CD14-positive monocyte (primary cell): ENCODE measurements at regions not wholly inside any gene's neighbourhood (a gene's known extent, or its start where the extent isn't known, plus 50 kb on each side); places are given as distances from the start of the nearest gene placed in this dataset.

Experiments used
- DNase-seq, 3 donors: peaks; one replicate each; pipeline ENCODE4 v3.0.0-alpha.2; 2011 to 2022
- H2AFZ ChIP-seq: 2 replicates; pipeline ENCODE4 v1.6.0; 2012; ENCODE audit warnings: mild to moderate bottlenecking, low read depth, low read length, inconsistent platforms; ENCODE audit not compliant: insufficient read depth, poor library complexity, severe bottlenecking
- H3K27ac ChIP-seq, 2 donors: 1 replicate in 1 of 2; 2 replicates in 1 of 2; pipeline ENCODE4 v1.5.1; 2012 to 2013; ENCODE audit warnings: low read length in 2 of 2, control low read depth in 1 of 2, inconsistent platforms in 1 of 2, low read depth in 1 of 2, mild to moderate bottlenecking in 1 of 2
- H3K27me3 ChIP-seq, 2 donors: one replicate each; pipeline versions ENCODE4 v1.6.0 to v1.6.1; 2011 to 2013; ENCODE audit warnings: low read length in 2 of 2; ENCODE audit not compliant: control insufficient read depth in 2 of 2, insufficient read depth in 2 of 2
- H3K36me3 ChIP-seq, 2 donors: replicated peaks in 1 of 2; 1 replicate in 1 of 2; 2 replicates in 1 of 2; pipeline versions ENCODE4 v1.5.1 to v1.6.1; 2012 to 2013; ENCODE audit warnings: low read length in 2 of 2, control low read depth in 1 of 2, inconsistent platforms in 1 of 2, mild to moderate bottlenecking in 1 of 2; ENCODE audit not compliant: insufficient read depth in 2 of 2, control insufficient read depth in 1 of 2
- H3K4me1 ChIP-seq, 2 donors: 1 replicate in 1 of 2; 2 replicates in 1 of 2; pipeline versions ENCODE4 v1.5.1 to v1.6.1; 2012 to 2013; ENCODE audit warnings: low read length in 2 of 2, control low read depth in 1 of 2, inconsistent platforms in 1 of 2, mild to moderate bottlenecking in 1 of 2, moderate library complexity in 1 of 2; ENCODE audit not compliant: insufficient read depth in 2 of 2, control insufficient read depth in 1 of 2
- H3K4me2 ChIP-seq: replicated peaks from 2 replicates; pipeline ENCODE3; 2012; ENCODE audit warnings: low read length, moderate library complexity, mild to moderate bottlenecking; ENCODE audit not compliant: poor library complexity, severe bottlenecking; ENCODE audit errors: extremely low read depth
- H3K4me3 ChIP-seq, 3 experiments: fragments of 200-600 bp in 1 of 3; sonication (generic) in 1 of 3; replicated peaks in 1 of 3; 1 replicate in 2 of 3; 2 replicates in 1 of 3; pipeline ENCODE4 v1.5.1; 2011 to 2013; ENCODE audit warnings: low read length in 3 of 3, mild to moderate bottlenecking in 3 of 3, control low read depth in 2 of 3, low read depth in 2 of 3, inconsistent platforms in 1 of 3, moderate library complexity in 1 of 3
- H3K79me2 ChIP-seq: 2 replicates; pipeline ENCODE4 v1.6.0; 2012; ENCODE audit warnings: mild to moderate bottlenecking, control low read depth, inconsistent platforms, low read length, moderate library complexity; ENCODE audit not compliant: insufficient read depth
- H3K9ac ChIP-seq: 2 replicates; pipeline ENCODE4 v1.6.0; 2017; ENCODE audit warnings: low read length, mild to moderate bottlenecking; ENCODE audit not compliant: insufficient read depth, poor library complexity, severe bottlenecking
- H3K9me3 ChIP-seq, 2 donors: replicated peaks in 1 of 2; 1 replicate in 1 of 2; 2 replicates in 1 of 2; pipeline versions ENCODE4 v1.5.1 to v1.6.1; 2012 to 2013; ENCODE audit warnings: low read length in 2 of 2, control low read depth in 1 of 2; ENCODE audit not compliant: control insufficient read depth in 1 of 2, insufficient read depth in 1 of 2
- H4K20me1 ChIP-seq: 2 replicates; pipeline ENCODE4 v1.6.0; 2012; ENCODE audit warnings: mild to moderate bottlenecking, low read length, control low read depth, moderate library complexity; ENCODE audit not compliant: insufficient read depth
- H3K27ac Mint-ChIP-seq, 7 donors: one replicate each; pipeline ENCODE4 v1.8.0; 2020; ENCODE audit warnings: mild to moderate bottlenecking in 7 of 7, mixed read lengths in 7 of 7, moderate library complexity in 6 of 7, inconsistent platforms in 2 of 7
- H3K27me3 Mint-ChIP-seq, 3 donors: one replicate each; pipeline ENCODE4 v1.8.0; 2021 to 2022; ENCODE audit warnings: low read depth in 3 of 3, mild to moderate bottlenecking in 3 of 3, mixed read lengths in 3 of 3, moderate library complexity in 3 of 3, inconsistent platforms in 1 of 3
- H3K36me3 Mint-ChIP-seq, 2 donors: one replicate each; pipeline ENCODE4 v1.8.0; 2020; ENCODE audit warnings: mixed read lengths in 2 of 2, inconsistent platforms in 1 of 2, mild to moderate bottlenecking in 1 of 2
- H3K4me1 Mint-ChIP-seq: one replicate; pipeline ENCODE4 v1.8.0; 2020; ENCODE audit warnings: mild to moderate bottlenecking, mixed read lengths
- H3K4me3 Mint-ChIP-seq, 2 donors: one replicate each; pipeline ENCODE4 v1.8.0; 2020; ENCODE audit warnings: mild to moderate bottlenecking in 2 of 2, mixed read lengths in 2 of 2, moderate library complexity in 1 of 2
- H3K9me3 Mint-ChIP-seq, 7 donors: one replicate each; pipeline ENCODE4 v1.8.0; 2020 to 2022; ENCODE audit warnings: mixed read lengths in 7 of 7, mild to moderate bottlenecking in 6 of 7, moderate library complexity in 6 of 7, inconsistent platforms in 2 of 7
- WGBS: methylation state at CpG from one replicate; pipeline ENCODE4 v1.1.5; 2013; ENCODE audit warnings: missing lambda C conversion rate; ENCODE audit not compliant: insufficient coverage; 5-methylcytosine and 5-hydroxymethylcytosine counted together
- intact Hi-C, 2 donors: fragments of 100-400 bp; cut with micrococcal nuclease; formaldehyde crosslinking; loops; one replicate each; pipeline versions ENCODE4 v1.15.0 to v1.15.1; 2023
- TF ChIP-seq, protein P1 (sequence below): fragments of 200-600 bp; IDR thresholded peaks from one replicate; pipeline ENCODE4 v1.8.0; 2022; ENCODE audit warnings: antibody characterized with exemption, mild to moderate bottlenecking

DNA sequence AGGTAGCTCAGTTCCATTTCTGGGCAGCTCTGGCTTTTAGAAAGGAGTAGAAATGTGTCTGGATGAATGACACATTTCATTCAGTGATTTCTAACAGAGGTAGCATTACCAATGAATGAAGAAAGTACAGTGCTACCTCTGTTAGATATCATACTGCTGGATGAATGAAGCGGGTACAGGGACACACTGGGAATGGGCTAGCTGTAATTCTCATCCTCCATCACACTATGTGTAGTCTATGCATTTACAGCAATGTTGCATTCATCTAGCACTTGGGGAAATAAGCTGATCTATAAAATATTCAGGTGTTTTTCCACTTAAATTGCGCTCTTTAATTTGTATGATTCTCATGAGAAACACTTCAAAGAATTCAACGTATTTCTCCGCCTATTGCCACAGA lies 158.3 kb upstream of the IRX5 start:
- no peak overlapping the region for H3K4me2 ChIP-seq
- intact Hi-C loops: no loop called here
- H3K27ac ChIP-seq: no peak overlapping the region
- H3K4me3 Mint-ChIP-seq: no peak overlapping the region
- TF ChIP-seq, protein P1, sequence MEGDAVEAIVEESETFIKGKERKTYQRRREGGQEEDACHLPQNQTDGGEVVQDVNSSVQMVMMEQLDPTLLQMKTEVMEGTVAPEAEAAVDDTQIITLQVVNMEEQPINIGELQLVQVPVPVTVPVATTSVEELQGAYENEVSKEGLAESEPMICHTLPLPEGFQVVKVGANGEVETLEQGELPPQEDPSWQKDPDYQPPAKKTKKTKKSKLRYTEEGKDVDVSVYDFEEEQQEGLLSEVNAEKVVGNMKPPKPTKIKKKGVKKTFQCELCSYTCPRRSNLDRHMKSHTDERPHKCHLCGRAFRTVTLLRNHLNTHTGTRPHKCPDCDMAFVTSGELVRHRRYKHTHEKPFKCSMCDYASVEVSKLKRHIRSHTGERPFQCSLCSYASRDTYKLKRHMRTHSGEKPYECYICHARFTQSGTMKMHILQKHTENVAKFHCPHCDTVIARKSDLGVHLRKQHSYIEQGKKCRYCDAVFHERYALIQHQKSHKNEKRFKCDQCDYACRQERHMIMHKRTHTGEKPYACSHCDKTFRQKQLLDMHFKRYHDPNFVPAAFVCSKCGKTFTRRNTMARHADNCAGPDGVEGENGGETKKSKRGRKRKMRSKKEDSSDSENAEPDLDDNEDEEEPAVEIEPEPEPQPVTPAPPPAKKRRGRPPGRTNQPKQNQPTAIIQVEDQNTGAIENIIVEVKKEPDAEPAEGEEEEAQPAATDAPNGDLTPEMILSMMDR: no peak
- no peak overlapping the region for H3K9ac ChIP-seq
- peaks cover 0 to 3% (median 0%) of the 10 kb centered on the region in 7 donors for H3K9me3 Mint-ChIP-seq
- no peaks in the 10 kb centered on the region for H3K36me3 ChIP-seq
- no peak overlapping the region for H2AFZ ChIP-seq
- no peaks in the 10 kb centered on the region for H3K9me3 ChIP-seq
- no peaks in the 10 kb centered on the region for H3K4me1 Mint-ChIP-seq
- no peaks in the 10 kb centered on the region for H3K4me1 ChIP-seq
- no peaks in the 10 kb centered on the region for H3K79me2 ChIP-seq
- no peak for DNase-seq
- no peaks in the 10 kb centered on the region for H4K20me1 ChIP-seq
- H3K27ac Mint-ChIP-seq: no peak overlapping the region
- no peak overlapping the region for H3K4me3 ChIP-seq
- H3K36me3 Mint-ChIP-seq: no peaks in the 10 kb centered on the region
- no CpG with 5 or more reads among the region's 4 CpGs for WGBS
- no peaks in the 10 kb centered on the region for H3K27me3 ChIP-seq
- H3K27me3 Mint-ChIP-seq: peaks cover 0 to 2% (median 0%) of the 10 kb centered on the region in 3 donors

DNA sequence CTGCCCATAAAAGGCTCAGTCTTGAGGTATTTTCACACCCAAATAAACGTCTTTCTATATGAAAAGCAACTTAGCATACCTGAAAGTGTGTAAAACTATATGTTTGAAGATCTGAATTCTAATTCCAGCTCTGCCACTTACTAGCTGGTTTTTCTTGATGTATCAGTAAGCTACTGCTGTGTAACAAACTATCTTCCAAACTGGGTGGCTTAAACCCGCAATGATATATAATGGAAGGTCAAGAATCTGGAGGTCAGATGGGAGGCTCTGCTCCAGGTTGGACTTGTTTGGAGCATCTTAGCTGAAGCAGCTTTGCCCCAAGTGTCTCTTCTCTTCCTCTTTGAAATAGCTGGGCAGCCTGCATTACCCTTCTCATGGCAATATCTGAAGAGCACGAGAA lies 164.3 kb upstream of the IRX5 start:
- Histone ChIP-seq H4K20me1 (no peaks in the 10 kb centered on the region), H3K27ac (no peak overlapping the region), H3K4me3 (no peak overlapping the region), H3K27me3 (no peaks in the 10 kb centered on the region), H3K9ac (no peak overlapping the region), H3K4me1 (no peaks in the 10 kb centered on the region), H2AFZ (no peak overlapping the region), H3K4me2 (no peak overlapping the region), H3K36me3 (no peaks in the 10 kb centered on the region), H3K79me2 (no peaks in the 10 kb centered on the region), H3K9me3 (peaks cover 0 to 7% of the 10 kb centered on the region in 2 donors)
- WGBS: no CpG with 5 or more reads among the region's 3 CpGs
- TF ChIP-seq, protein P1: no peak
- H3K4me3 Mint-ChIP-seq: no peak overlapping the region
- H3K4me1 Mint-ChIP-seq: no peaks in the 10 kb centered on the region
- H3K27me3 Mint-ChIP-seq: peaks cover 2 to 5% (median 4%) of the 10 kb centered on the region in 3 donors
- no peak overlapping the region for H3K27ac Mint-ChIP-seq
- intact Hi-C loops: no loop called here
- H3K36me3 Mint-ChIP-seq: no peaks in the 10 kb centered on the region
- peaks cover 0 to 5% (median 2%) of the 10 kb centered on the region in 7 donors for H3K9me3 Mint-ChIP-seq
- DNase-seq: no peak
